ENCODE measurements at regions not wholly inside any gene's neighbourhood (a gene's known extent, or its start where the extent isn't known, plus 50 kb on each side); places are given as distances from the start of the nearest gene placed in this dataset.
"Not testable (repeated sequence)": the region's sequence is repeated elsewhere in the genome, so short reads cannot be mapped to it uniquely, and the experiment has no call there.

DNA sequence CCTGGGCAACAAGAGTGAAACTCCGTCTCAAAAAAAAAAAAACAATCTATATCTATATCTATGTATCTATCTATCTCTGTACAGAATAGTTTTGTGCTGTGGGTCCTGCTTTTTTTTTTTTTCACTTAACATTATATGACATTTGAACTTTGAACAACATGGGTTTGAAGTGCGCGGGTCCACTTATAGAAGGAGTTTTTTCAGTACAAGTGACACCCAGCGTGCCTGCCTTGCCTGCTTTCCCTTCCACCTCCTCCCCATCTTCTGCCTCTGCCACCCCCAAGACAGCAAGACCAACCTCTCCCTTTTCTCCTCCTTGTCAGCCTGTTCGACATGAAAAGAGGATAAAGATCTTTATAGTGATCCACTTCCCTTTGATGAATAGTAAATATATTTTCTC is 102.2 kb upstream of the KCNG1 start:
- no peaks in the 10 kb centered on the region for H3K27me3 ChIP-seq (replicated peaks)
- no peak overlapping the region for H3K4me3 ChIP-seq (ENCODE audit: low read depth, low read length)
- no peak overlapping the region for H3K27ac ChIP-seq
- TF ChIP-seq, protein P1, sequence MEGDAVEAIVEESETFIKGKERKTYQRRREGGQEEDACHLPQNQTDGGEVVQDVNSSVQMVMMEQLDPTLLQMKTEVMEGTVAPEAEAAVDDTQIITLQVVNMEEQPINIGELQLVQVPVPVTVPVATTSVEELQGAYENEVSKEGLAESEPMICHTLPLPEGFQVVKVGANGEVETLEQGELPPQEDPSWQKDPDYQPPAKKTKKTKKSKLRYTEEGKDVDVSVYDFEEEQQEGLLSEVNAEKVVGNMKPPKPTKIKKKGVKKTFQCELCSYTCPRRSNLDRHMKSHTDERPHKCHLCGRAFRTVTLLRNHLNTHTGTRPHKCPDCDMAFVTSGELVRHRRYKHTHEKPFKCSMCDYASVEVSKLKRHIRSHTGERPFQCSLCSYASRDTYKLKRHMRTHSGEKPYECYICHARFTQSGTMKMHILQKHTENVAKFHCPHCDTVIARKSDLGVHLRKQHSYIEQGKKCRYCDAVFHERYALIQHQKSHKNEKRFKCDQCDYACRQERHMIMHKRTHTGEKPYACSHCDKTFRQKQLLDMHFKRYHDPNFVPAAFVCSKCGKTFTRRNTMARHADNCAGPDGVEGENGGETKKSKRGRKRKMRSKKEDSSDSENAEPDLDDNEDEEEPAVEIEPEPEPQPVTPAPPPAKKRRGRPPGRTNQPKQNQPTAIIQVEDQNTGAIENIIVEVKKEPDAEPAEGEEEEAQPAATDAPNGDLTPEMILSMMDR (IDR thresholded peaks at IDR 0.05; ENCODE audit: low read depth, low read length, missing control alignments): no peak
- no peak for DNase-seq
- H3K36me3 ChIP-seq (replicated peaks): no peaks in the 10 kb centered on the region
- in situ Hi-C loops (cut with HindIII; ENCODE audit: low pct_ligation_motif_present, low sequenced_read_pairs): no loop called here

- H3K27ac ChIP-seq; in situ Hi-C loops (cut with HindIII; ENCODE audit: low pct_ligation_motif_present, low sequenced_read_pairs): not testable (repeated sequence)
Observed at GRCh38 chr20:51123887-51124286, 101.0 kb upstream of the KCNG1 start.

GRCh38 chr20:51122931-51123658 is 100.2 kb upstream of the KCNG1 start:
- Histone ChIP-seq H3K36me3 (replicated peaks) (no peaks in the 10 kb centered on the region), H3K27me3 (replicated peaks) (no peaks in the 10 kb centered on the region), H3K4me3 (ENCODE audit: low read depth, low read length) (no peak overlapping the region), H3K27ac (no peak overlapping the region)
- TF ChIP-seq, protein P1 (IDR thresholded peaks at IDR 0.05; ENCODE audit: low read depth, low read length, missing control alignments): no peak
- in situ Hi-C loops (cut with HindIII; ENCODE audit: low pct_ligation_motif_present, low sequenced_read_pairs): no loop called here
- DNase-seq: no peak

More at GRCh38 chr20:51123887-51124286, 101.0 kb upstream of the KCNG1 start:
- not testable (repeated sequence) for H3K4me3 ChIP-seq (ENCODE audit: low read depth, low read length); DNase-seq; H3K36me3 ChIP-seq (replicated peaks); H3K27me3 ChIP-seq (replicated peaks)

DNA sequence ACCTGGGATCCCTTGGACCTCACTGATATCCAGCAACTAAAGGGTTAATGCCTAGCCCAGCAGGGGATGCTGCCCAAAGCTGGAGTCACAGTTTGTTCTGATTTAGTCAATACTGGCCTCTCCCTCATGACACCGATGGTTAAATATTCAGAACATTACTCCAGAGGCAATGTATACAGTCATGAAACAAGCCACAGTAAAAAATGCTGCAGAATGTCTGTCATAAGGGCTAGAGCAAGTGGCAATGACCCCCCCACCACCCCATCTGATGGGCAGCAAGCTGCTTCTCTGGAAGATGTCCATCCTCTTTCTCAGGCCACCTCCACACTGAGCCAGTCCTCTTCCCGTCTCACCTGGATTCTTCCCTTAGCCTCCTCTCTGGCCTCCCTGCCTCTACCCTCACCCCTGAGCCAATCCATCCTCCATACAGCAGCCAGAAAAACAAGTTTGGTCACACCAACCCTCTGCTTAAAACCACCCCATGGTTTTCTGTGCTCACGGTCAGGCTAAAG is 99.0 kb upstream of the KCNG1 start:
- TF ChIP-seq, protein P1 (IDR thresholded peaks at IDR 0.05; ENCODE audit: low read depth, low read length, missing control alignments): no peak
- in situ Hi-C loops (cut with HindIII; ENCODE audit: low pct_ligation_motif_present, low sequenced_read_pairs): no loop called here
- no peak overlapping the region for H3K4me3 ChIP-seq (ENCODE audit: low read depth, low read length)
- no peaks in the 10 kb centered on the region for H3K36me3 ChIP-seq (replicated peaks)
- no peaks in the 10 kb centered on the region for H3K27me3 ChIP-seq (replicated peaks)
- peak; percentile 49 for DNase-seq
- H3K27ac ChIP-seq: no peak overlapping the region

DNA sequence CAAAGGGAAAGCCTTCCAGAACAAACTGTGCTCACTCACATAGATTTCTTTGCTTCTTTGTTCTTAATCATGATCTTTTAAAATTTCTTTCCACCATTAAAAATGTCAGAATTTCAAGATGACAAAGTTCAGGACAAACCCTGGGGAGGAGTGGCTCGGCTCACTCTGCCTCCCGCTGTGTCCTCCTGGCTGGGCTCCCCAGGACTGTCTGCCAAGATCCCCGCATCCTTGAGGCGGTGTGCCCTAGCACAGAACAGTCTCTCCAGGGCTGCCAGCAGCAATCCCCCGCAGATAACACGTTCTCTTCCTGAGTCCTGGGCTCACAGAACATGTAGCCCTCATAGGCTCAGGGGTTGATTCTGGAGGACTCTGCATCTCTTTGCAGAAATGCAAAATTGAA is 98.4 kb upstream of the KCNG1 start:
- Histone ChIP-seq H3K36me3 (replicated peaks) (no peaks in the 10 kb centered on the region), H3K27me3 (replicated peaks) (no peaks in the 10 kb centered on the region), H3K4me3 (ENCODE audit: low read depth, low read length) (no peak overlapping the region), H3K27ac (no peak overlapping the region)
- no peak for DNase-seq
- in situ Hi-C loops (cut with HindIII; ENCODE audit: low pct_ligation_motif_present, low sequenced_read_pairs): no loop called here
- TF ChIP-seq, protein P1 (IDR thresholded peaks at IDR 0.05; ENCODE audit: low read depth, low read length, missing control alignments): no peak

DNA sequence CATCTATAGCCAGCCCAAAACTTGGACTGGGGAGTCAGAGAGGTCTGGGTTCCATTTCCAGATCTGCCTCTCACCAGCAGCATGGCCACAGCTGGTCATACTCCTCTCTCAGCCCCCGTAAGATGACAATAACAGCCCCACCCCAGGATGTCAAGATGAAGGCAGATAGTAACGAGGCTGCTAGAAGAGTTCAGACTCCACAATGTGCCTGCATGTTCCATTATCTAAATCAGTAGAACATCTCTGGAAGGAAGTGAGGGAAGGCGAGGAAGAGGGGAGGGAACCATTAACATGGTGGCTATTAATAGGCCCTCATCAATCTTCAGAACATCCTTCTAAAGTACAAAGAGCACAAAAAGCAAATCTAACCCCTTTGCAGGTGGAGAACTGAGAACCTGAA is 98.0 kb upstream of the KCNG1 start:
- TF ChIP-seq, protein P1 (IDR thresholded peaks at IDR 0.05; ENCODE audit: low read depth, low read length, missing control alignments): no peak
- in situ Hi-C loops (cut with HindIII; ENCODE audit: low pct_ligation_motif_present, low sequenced_read_pairs): no loop called here
- no peaks in the 10 kb centered on the region for H3K27me3 ChIP-seq (replicated peaks)
- no peak overlapping the region for H3K4me3 ChIP-seq (ENCODE audit: low read depth, low read length)
- H3K27ac ChIP-seq: no peak overlapping the region
- no peak for DNase-seq
- no peaks in the 10 kb centered on the region for H3K36me3 ChIP-seq (replicated peaks)
